Heart left ventricle (tissue), 16 donors: ENCODE measurements at regions not wholly inside any gene's neighbourhood (a gene's known extent, or its start where the extent isn't known, plus 50 kb on each side); places are given as distances from the start of the nearest gene placed in this dataset.

ENCODE experiments used
- ATAC-seq, 4 donors: fragments of 200-7000 bp; cut with Tn5 transposase; one replicate each; pipeline ENCODE4 v1.9.1; 2020 to 2022; ENCODE audit warnings: moderate library complexity in 4 of 4, mild to moderate bottlenecking in 3 of 4, moderate number of reproducible peaks in 1 of 4
- DNase-seq, 5 donors: peaks; one replicate each; pipeline ENCODE4 v3.0.0-alpha.2; 2020
- H3K27ac ChIP-seq, 12 donors: fragments of 200-600 bp; sonication (generic) in 4 of 12; one replicate each; pipeline versions ENCODE4 v1.5.0 to v1.8.0; 2016 to 2022; ENCODE audit warnings: mild to moderate bottlenecking in 2 of 12
- H3K27me3 ChIP-seq, 9 donors: fragments of 200-600 bp; sonication (generic) in 2 of 9; one replicate each; pipeline versions ENCODE4 v1.5.1 to v1.8.0; 2016 to 2022; ENCODE audit warnings: mild to moderate bottlenecking in 3 of 9
- H3K36me3 ChIP-seq, 9 donors: fragments of 200-600 bp; sonication (generic) in 2 of 9; one replicate each; pipeline versions ENCODE4 v1.5.0 to v1.8.0; 2018 to 2022; ENCODE audit warnings: mild to moderate bottlenecking in 2 of 9
- H3K4me1 ChIP-seq, 12 donors: fragments of 200-600 bp; sonication (generic) in 4 of 12; one replicate each; pipeline versions ENCODE4 v1.5.0 to v1.8.0; 2016 to 2022; ENCODE audit warnings: mild to moderate bottlenecking in 3 of 12
- H3K4me3 ChIP-seq, 12 donors: fragments of 200-600 bp; sonication (generic) in 4 of 12; one replicate each; pipeline versions ENCODE4 v1.5.0 to v1.8.0; 2017 to 2022; ENCODE audit warnings: mild to moderate bottlenecking in 9 of 12, moderate library complexity in 4 of 12
- H3K9me3 ChIP-seq, 12 donors: fragments of 200-600 bp; sonication (generic) in 4 of 12; one replicate each; pipeline versions ENCODE4 v1.5.0 to v1.8.0; 2016 to 2022; ENCODE audit warnings: mild to moderate bottlenecking in 1 of 12
- POLR2A ChIP-seq, 2 donors: fragments of 450-650 bp; IDR thresholded peaks; one replicate each; pipeline ENCODE4 v1.6.1; 2017; ENCODE audit warnings: antibody characterized with exemption in 2 of 2, mild to moderate bottlenecking in 2 of 2, moderate library complexity in 2 of 2
- WGBS, 4 donors: extraction: QIAGEN DNeasy Blood & Tissue Kit in 2 of 4; methylation state at CpG; one replicate each; pipeline versions ENCODE4 v1.1.5 to v1.1.7; 2013 to 2018; 5-methylcytosine and 5-hydroxymethylcytosine counted together
- intact Hi-C, 10 donors: fragments of 100-400 bp; cut with DNase I; formaldehyde crosslinking; loops; one replicate each; pipeline versions ENCODE4 v1.11.1 to v1.14.2; 2022
- TF ChIP-seq, protein P1 (sequence below), 12 donors: fragments of 200-600 bp; sonication (generic) in 4 of 12; IDR thresholded peaks; one replicate each; pipeline versions ENCODE4 v1.5.0 to v1.8.0; 2018 to 2022; ENCODE audit warnings: antibody characterized with exemption in 12 of 12, mild to moderate bottlenecking in 5 of 12
- donor health status: ischemic (EF 13 %, LVEDD 7.1; RV severe dilation, severe dysfunction).
- donor health status: healthy with polysubstance abuse.
- donor health status: DM: no; HTN: yes; CAD: no.
- donor health status: DM: no; HTN: no; CAD: no.
- donor health status: ischemic (EF 25% LVEDD 6.9; RV normal size, moderate dysfunction).
- donor health status: ischemic (EF 25% LVEDD 5.7; RV mildly dilated, moderate dysfunction).
- donor health status: healthy.
- donor health status: DM: yes; HTN: yes; CAD: no.
- donor health status: ischemic (EF 35%, LVEDD 5.7; RV mildly dilated, moderate dysfunction).
- donor health status: nonischemic (EF 11% LVEDD 7.7; RV severe dilation, severe dysfunction).
- donor health status: DM: yes; HTN: yes; CAD: no.
- donor health status: PGD.
- donor health status: ischemic (EF 29% LVEDD 5.4; RV normal size, mild dysfunction).
- donor health status: nonischemic (EF 23%, LVEDD 6.1; RV moderate dilation, normal function).

- H3K4me3 ChIP-seq, result no peak overlapping the region
- TF ChIP-seq, protein P1, sequence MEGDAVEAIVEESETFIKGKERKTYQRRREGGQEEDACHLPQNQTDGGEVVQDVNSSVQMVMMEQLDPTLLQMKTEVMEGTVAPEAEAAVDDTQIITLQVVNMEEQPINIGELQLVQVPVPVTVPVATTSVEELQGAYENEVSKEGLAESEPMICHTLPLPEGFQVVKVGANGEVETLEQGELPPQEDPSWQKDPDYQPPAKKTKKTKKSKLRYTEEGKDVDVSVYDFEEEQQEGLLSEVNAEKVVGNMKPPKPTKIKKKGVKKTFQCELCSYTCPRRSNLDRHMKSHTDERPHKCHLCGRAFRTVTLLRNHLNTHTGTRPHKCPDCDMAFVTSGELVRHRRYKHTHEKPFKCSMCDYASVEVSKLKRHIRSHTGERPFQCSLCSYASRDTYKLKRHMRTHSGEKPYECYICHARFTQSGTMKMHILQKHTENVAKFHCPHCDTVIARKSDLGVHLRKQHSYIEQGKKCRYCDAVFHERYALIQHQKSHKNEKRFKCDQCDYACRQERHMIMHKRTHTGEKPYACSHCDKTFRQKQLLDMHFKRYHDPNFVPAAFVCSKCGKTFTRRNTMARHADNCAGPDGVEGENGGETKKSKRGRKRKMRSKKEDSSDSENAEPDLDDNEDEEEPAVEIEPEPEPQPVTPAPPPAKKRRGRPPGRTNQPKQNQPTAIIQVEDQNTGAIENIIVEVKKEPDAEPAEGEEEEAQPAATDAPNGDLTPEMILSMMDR (IDR thresholded peaks at IDR 0.05), result no peak
- TF ChIP-seq POLR2A (IDR thresholded peaks at IDR 0.05), result no peak
- H3K36me3 ChIP-seq, result no peaks in the 10 kb centered on the region
- no peak for DNase-seq
- peaks cover 0 to 31% (median 14%) of the 10 kb centered on the region in 12 donors for H3K4me1 ChIP-seq
- H3K27me3 ChIP-seq, result no peaks in the 10 kb centered on the region
- 92 to 96% (median 95%) methylated on average over 5 of the region's 5 CpGs for WGBS, 4 donors
- no peak overlapping the region for H3K27ac ChIP-seq
- ATAC-seq, result no peak
- no peaks in the 10 kb centered on the region for H3K9me3 ChIP-seq
- intact Hi-C loops, result no loop called here
These were observed 374.1 kb upstream of the NRP1 start for GRCh38 chr10:33708561-33708960.

DNA sequence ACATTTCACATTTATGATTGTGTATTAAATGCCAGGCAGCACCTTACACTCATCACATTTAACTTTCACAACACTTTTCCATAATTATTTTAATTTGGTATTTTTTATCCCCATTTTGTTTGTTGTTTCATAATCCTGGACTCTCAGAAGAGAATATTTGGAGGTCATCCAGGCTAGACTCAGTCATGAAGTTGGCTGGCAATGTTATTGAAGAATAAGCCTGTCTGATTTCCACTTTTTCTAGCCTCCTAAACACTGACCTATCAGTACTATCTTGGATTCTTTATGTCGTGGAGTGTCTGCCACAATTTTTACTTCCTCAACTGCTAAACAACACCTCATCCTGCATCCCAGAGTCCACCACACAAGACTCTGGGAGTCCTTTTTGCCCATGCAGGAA is 372.3 kb upstream of the NRP1 start:
- intact Hi-C loops, result no loop called here
- Histone ChIP-seq H3K4me1 (peaks cover 0 to 34% (median 14%) of the 10 kb centered on the region in 12 donors), H3K36me3 (no peaks in the 10 kb centered on the region), H3K27ac (peak overlapping the region in 1 of 12 donors; percentile 28), H3K27me3 (no peaks in the 10 kb centered on the region), H3K9me3 (no peaks in the 10 kb centered on the region), H3K4me3 (no peak overlapping the region)
- 32 to 64% (median 53%) methylated on average over 1 of the region's 1 CpG for WGBS, 4 donors
- peak in 1 of 4 donors; percentile 53 for ATAC-seq
- DNase-seq, result no peak
- TF ChIP-seq, protein P1 (IDR thresholded peaks at IDR 0.05), result no peak
- TF ChIP-seq POLR2A (IDR thresholded peaks at IDR 0.05), result no peak

GRCh38 chr10:33706191-33706590 is 371.7 kb upstream of the NRP1 start:
- H3K27me3 ChIP-seq, result no peaks in the 10 kb centered on the region
- peak overlapping the region in 1 of 12 donors; percentile 28 for H3K27ac ChIP-seq
- no peaks in the 10 kb centered on the region for H3K36me3 ChIP-seq
- TF ChIP-seq POLR2A (IDR thresholded peaks at IDR 0.05), result no peak
- TF ChIP-seq, protein P1 (IDR thresholded peaks at IDR 0.05), result no peak
- intact Hi-C loops, result no loop called here
- no peak overlapping the region for H3K4me3 ChIP-seq
- DNase-seq (peak in 4 of 5 donors; percentile 18 to 77 (median 38)), ATAC-seq (peak in 3 of 4 donors; percentile 52 to 88 (median 72))
- no peaks in the 10 kb centered on the region for H3K9me3 ChIP-seq
- H3K4me1 ChIP-seq, result peaks cover 0 to 34% (median 14%) of the 10 kb centered on the region in 12 donors
- WGBS, 4 donors, result 45 to 50% (median 50%) methylated on average over 3 of the region's 3 CpGs

- Histone ChIP-seq H3K27ac (peak overlapping the region in 2 of 12 donors; percentile 22 to 32), H3K36me3 (no peaks in the 10 kb centered on the region), H3K27me3 (no peaks in the 10 kb centered on the region), H3K9me3 (no peaks in the 10 kb centered on the region), H3K4me1 (peaks cover 0 to 34% (median 14%) of the 10 kb centered on the region in 12 donors), H3K4me3 (no peak overlapping the region)
- intact Hi-C loops, result no loop called here
- no peak for TF ChIP-seq POLR2A (IDR thresholded peaks at IDR 0.05)
- TF ChIP-seq, protein P1 (IDR thresholded peaks at IDR 0.05), result no peak
- DNase-seq (no peak), ATAC-seq (no peak)
- 90 to 96% (median 94%) methylated on average over 4 of the region's 4 CpGs for WGBS, 4 donors
These were observed 369.9 kb upstream of the NRP1 start for GRCh38 chr10:33704214-33704830.
